NCI-H128 (cell line): ENCODE measurements at regions not wholly inside any gene's neighbourhood (a gene's known extent, or its start where the extent isn't known, plus 50 kb on each side); places are given as distances from the start of the nearest gene placed in this dataset.

Experiments used
- DNase-seq: peaks from one replicate; lab custom pipeline; 2025; ENCODE audit not compliant: unreplicated experiment; lab: John Stamatoyannopoulos, UW

- no peak for DNase-seq
Observed at GRCh38 chr11:95494856-95495255, 263.9 kb upstream of the SESN3 start.

GRCh38 chr11:95494167-95494566 lies 263.2 kb upstream of the SESN3 start:
- DNase-seq = no peak

GRCh38 chr11:95490625-95491024 lies 259.6 kb upstream of the SESN3 start:
- no peak for DNase-seq

- DNase-seq = no peak
Observed at GRCh38 chr11:95487938-95488337, 256.9 kb upstream of the SESN3 start.

GRCh38 chr11:95487391-95487790 lies 256.4 kb upstream of the SESN3 start:
- DNase-seq = no peak

- DNase-seq = no peak
Observed at GRCh38 chr11:95486979-95487378, 256.0 kb upstream of the SESN3 start.

- no peak for DNase-seq
Observed at GRCh38 chr11:95486466-95486865, 255.5 kb upstream of the SESN3 start.

- no peak for DNase-seq
Observed at GRCh38 chr11:95485115-95485900, 254.3 kb upstream of the SESN3 start.

GRCh38 chr11:95483339-95483738 lies 252.3 kb upstream of the SESN3 start:
- DNase-seq = no peak

- DNase-seq = no peak
Observed at GRCh38 chr11:95478003-95478402, 247.0 kb upstream of the SESN3 start.

GRCh38 chr11:95469258-95469657 lies 238.3 kb upstream of the SESN3 start:
- DNase-seq = no peak

- no peak for DNase-seq
Observed at GRCh38 chr11:95466416-95466815, 235.4 kb upstream of the SESN3 start.

GRCh38 chr11:95465887-95466286 lies 234.9 kb upstream of the SESN3 start:
- no peak for DNase-seq

- no peak for DNase-seq
Observed at GRCh38 chr11:95461858-95462257, 230.9 kb upstream of the SESN3 start.

GRCh38 chr11:95461348-95461747 lies 230.3 kb upstream of the SESN3 start:
- DNase-seq = no peak

GRCh38 chr11:95459291-95460042 lies 228.5 kb upstream of the SESN3 start:
- DNase-seq = no peak

GRCh38 chr11:95456714-95457491 lies 225.9 kb upstream of the SESN3 start:
- DNase-seq = no peak

GRCh38 chr11:95455228-95455970 lies 224.4 kb upstream of the SESN3 start:
- no peak for DNase-seq

GRCh38 chr11:95453616-95454171 lies 222.7 kb upstream of the SESN3 start:
- no peak for DNase-seq

- DNase-seq = no peak
Observed at GRCh38 chr11:95451682-95452081, 220.7 kb upstream of the SESN3 start.

GRCh38 chr11:95451261-95451660 lies 220.3 kb upstream of the SESN3 start:
- DNase-seq = no peak
